Dendritic cell treated with granulocyte-macrophage colony-stimulating factor and Interleukin-4, amounts not matched to agents 40 ng/mL and 50 ng/mL, for 4 days (primary cell): ENCODE measurements at regions not wholly inside any gene's neighbourhood (a gene's known extent, or its start where the extent isn't known, plus 50 kb on each side); places are given as distances from the start of the nearest gene placed in this dataset.

Experiments used
- H3K27ac Mint-ChIP-seq: one replicate; pipeline ENCODE4 v1.8.0; 2022; ENCODE audit warnings: mild to moderate bottlenecking, mixed read lengths
- H3K27me3 Mint-ChIP-seq: one replicate; pipeline ENCODE4 v1.8.0; 2022; ENCODE audit warnings: mild to moderate bottlenecking, mixed read lengths
- H3K36me3 Mint-ChIP-seq: one replicate; pipeline ENCODE4 v1.8.0; 2022; ENCODE audit warnings: low read depth, mixed read lengths
- H3K4me1 Mint-ChIP-seq: one replicate; pipeline ENCODE4 v1.8.0; 2022; ENCODE audit warnings: low read depth, mixed read lengths
- H3K4me3 Mint-ChIP-seq: one replicate; pipeline ENCODE4 v1.8.0; 2022; ENCODE audit warnings: mild to moderate bottlenecking, moderate library complexity, mixed read lengths
- H3K9me3 Mint-ChIP-seq: one replicate; pipeline ENCODE4 v1.8.0; 2022; ENCODE audit warnings: mixed read lengths
- intact Hi-C: fragments of 100-400 bp; cut with micrococcal nuclease; formaldehyde crosslinking; loops from one replicate; pipeline ENCODE4 v1.15.0; 2022

GRCh38 chr3:168864107-168865021 lies 768.6 kb upstream of the GOLIM4 start:
- intact Hi-C loops = loop anchor here (2.0 kb wide), 1 partner anchor 804 kb away; no protein-coding TSS in a partner anchor
- Mint-ChIP-seq H3K4me3 (no peak overlapping the region), H3K27me3 (no peaks in the 10 kb centered on the region), H3K9me3 (no peaks in the 10 kb centered on the region), H3K27ac (no peak overlapping the region), H3K4me1 (no peaks in the 10 kb centered on the region), H3K36me3 (no peaks in the 10 kb centered on the region)

GRCh38 chr3:168863561-168863960 lies 767.8 kb upstream of the GOLIM4 start:
- Mint-ChIP-seq H3K27me3 (no peaks in the 10 kb centered on the region), H3K36me3 (no peaks in the 10 kb centered on the region), H3K4me3 (no peak overlapping the region), H3K27ac (no peak overlapping the region), H3K9me3 (no peaks in the 10 kb centered on the region), H3K4me1 (no peaks in the 10 kb centered on the region)
- intact Hi-C loops = no loop called here

- Mint-ChIP-seq H3K27me3 (no peaks in the 10 kb centered on the region), H3K9me3 (no peaks in the 10 kb centered on the region), H3K4me3 (no peak overlapping the region), H3K27ac (no peak overlapping the region), H3K4me1 (no peaks in the 10 kb centered on the region), H3K36me3 (no peaks in the 10 kb centered on the region)
- intact Hi-C loops = no loop called here
Measured at GRCh38 chr3:168862466-168862865, 766.7 kb upstream of the GOLIM4 start.

GRCh38 chr3:168860592-168860991 lies 764.9 kb upstream of the GOLIM4 start:
- H3K27me3 Mint-ChIP-seq = no peaks in the 10 kb centered on the region
- H3K9me3 Mint-ChIP-seq = peaks cover 15% of the 10 kb centered on the region
- H3K27ac Mint-ChIP-seq = no peak overlapping the region
- no peaks in the 10 kb centered on the region for H3K36me3 Mint-ChIP-seq
- no peak overlapping the region for H3K4me3 Mint-ChIP-seq
- H3K4me1 Mint-ChIP-seq = no peaks in the 10 kb centered on the region
- intact Hi-C loops = no loop called here

GRCh38 chr3:168860028-168860427 lies 764.3 kb upstream of the GOLIM4 start:
- no peak overlapping the region for H3K4me3 Mint-ChIP-seq
- H3K27me3 Mint-ChIP-seq = no peaks in the 10 kb centered on the region
- H3K9me3 Mint-ChIP-seq = peaks cover 15% of the 10 kb centered on the region
- H3K4me1 Mint-ChIP-seq = no peaks in the 10 kb centered on the region
- no peak overlapping the region for H3K27ac Mint-ChIP-seq
- intact Hi-C loops = no loop called here
- H3K36me3 Mint-ChIP-seq = no peaks in the 10 kb centered on the region

- H3K27ac Mint-ChIP-seq = no peak overlapping the region
- peaks cover 15% of the 10 kb centered on the region for H3K9me3 Mint-ChIP-seq
- intact Hi-C loops = no loop called here
- H3K4me1 Mint-ChIP-seq = no peaks in the 10 kb centered on the region
- no peak overlapping the region for H3K4me3 Mint-ChIP-seq
- no peaks in the 10 kb centered on the region for H3K27me3 Mint-ChIP-seq
- H3K36me3 Mint-ChIP-seq = no peaks in the 10 kb centered on the region
Measured at GRCh38 chr3:168859574-168859973, 763.9 kb upstream of the GOLIM4 start.

GRCh38 chr3:168859143-168859542 lies 763.4 kb upstream of the GOLIM4 start:
- Mint-ChIP-seq H3K4me1 (no peaks in the 10 kb centered on the region), H3K27me3 (no peaks in the 10 kb centered on the region), H3K36me3 (no peaks in the 10 kb centered on the region), H3K4me3 (no peak overlapping the region), H3K9me3 (peaks cover 15% of the 10 kb centered on the region), H3K27ac (no peak overlapping the region)
- intact Hi-C loops = no loop called here

GRCh38 chr3:168858327-168858726 lies 762.6 kb upstream of the GOLIM4 start:
- no peak overlapping the region for H3K27ac Mint-ChIP-seq
- intact Hi-C loops = no loop called here
- peaks cover 15% of the 10 kb centered on the region for H3K9me3 Mint-ChIP-seq
- no peaks in the 10 kb centered on the region for H3K36me3 Mint-ChIP-seq
- H3K27me3 Mint-ChIP-seq = no peaks in the 10 kb centered on the region
- H3K4me1 Mint-ChIP-seq = no peaks in the 10 kb centered on the region
- no peak overlapping the region for H3K4me3 Mint-ChIP-seq

- Mint-ChIP-seq H3K9me3 (no peaks in the 10 kb centered on the region), H3K4me1 (no peaks in the 10 kb centered on the region), H3K27ac (no peak overlapping the region), H3K4me3 (no peak overlapping the region), H3K27me3 (no peaks in the 10 kb centered on the region), H3K36me3 (no peaks in the 10 kb centered on the region)
- intact Hi-C loops = no loop called here
Measured at GRCh38 chr3:168850109-168850508, 754.4 kb upstream of the GOLIM4 start.

GRCh38 chr3:168847291-168847883 lies 751.7 kb upstream of the GOLIM4 start:
- H3K4me1 Mint-ChIP-seq = no peaks in the 10 kb centered on the region

GRCh38 chr3:168844894-168845482 lies 749.3 kb upstream of the GOLIM4 start:
- Mint-ChIP-seq H3K4me1 (no peaks in the 10 kb centered on the region), H3K9me3 (no peaks in the 10 kb centered on the region), H3K27ac (no peak overlapping the region), H3K27me3 (no peaks in the 10 kb centered on the region), H3K36me3 (no peaks in the 10 kb centered on the region), H3K4me3 (no peak overlapping the region)
- intact Hi-C loops = loop anchor here (5.0 to 10.0 kb wide), 2 partner anchors 333 to 800 kb away; no protein-coding TSS in a partner anchor

More at GRCh38 chr3:168847291-168847883, 751.7 kb upstream of the GOLIM4 start:
- H3K27me3 Mint-ChIP-seq = no peaks in the 10 kb centered on the region
- H3K4me3 Mint-ChIP-seq = no peak overlapping the region
- intact Hi-C loops = loop anchor here (1.0 to 10.0 kb wide), 3 partner anchors 335 to 803 kb away; no protein-coding TSS in a partner anchor
- no peak overlapping the region for H3K27ac Mint-ChIP-seq
- no peaks in the 10 kb centered on the region for H3K36me3 Mint-ChIP-seq
- H3K9me3 Mint-ChIP-seq = no peaks in the 10 kb centered on the region

GRCh38 chr3:168844472-168844871 lies 748.7 kb upstream of the GOLIM4 start:
- H3K27ac Mint-ChIP-seq = no peak overlapping the region
- H3K27me3 Mint-ChIP-seq = no peaks in the 10 kb centered on the region
- intact Hi-C loops = loop anchor here (10.0 kb wide), 1 partner anchor 800 kb away; no protein-coding TSS in a partner anchor
- no peak overlapping the region for H3K4me3 Mint-ChIP-seq
- no peaks in the 10 kb centered on the region for H3K4me1 Mint-ChIP-seq
- H3K36me3 Mint-ChIP-seq = no peaks in the 10 kb centered on the region
- H3K9me3 Mint-ChIP-seq = no peaks in the 10 kb centered on the region

GRCh38 chr3:168843481-168843880 lies 747.8 kb upstream of the GOLIM4 start:
- no peaks in the 10 kb centered on the region for H3K9me3 Mint-ChIP-seq
- H3K27me3 Mint-ChIP-seq = no peaks in the 10 kb centered on the region
- intact Hi-C loops = loop anchor here (10.0 kb wide), 1 partner anchor 799 kb away; no protein-coding TSS in a partner anchor
- no peak overlapping the region for H3K4me3 Mint-ChIP-seq
- no peak overlapping the region for H3K27ac Mint-ChIP-seq
- no peaks in the 10 kb centered on the region for H3K4me1 Mint-ChIP-seq
- H3K36me3 Mint-ChIP-seq = no peaks in the 10 kb centered on the region

GRCh38 chr3:168839653-168840052 lies 743.9 kb upstream of the GOLIM4 start:
- H3K4me3 Mint-ChIP-seq = no peak overlapping the region
- intact Hi-C loops = loop anchor here (10.0 kb wide), 1 partner anchor 795 kb away; no protein-coding TSS in a partner anchor

More at GRCh38 chr3:168839653-168840052, 743.9 kb upstream of the GOLIM4 start:
- Mint-ChIP-seq H3K36me3 (no peaks in the 10 kb centered on the region), H3K4me1 (no peaks in the 10 kb centered on the region), H3K9me3 (peaks cover under 1% of the 10 kb centered on the region), H3K27me3 (no peaks in the 10 kb centered on the region), H3K27ac (no peak overlapping the region)
